ENCODE measurements at regions not wholly inside any gene's neighbourhood (a gene's known extent, or its start where the extent isn't known, plus 50 kb on each side); places are given as distances from the start of the nearest gene placed in this dataset.
A peak's percentile ranks its signal among the peaks of the same experiment; 100 is the strongest.
"Not testable (repeated sequence)": the region's sequence is repeated elsewhere in the genome, so short reads cannot be mapped to it uniquely, and the experiment has no call there.

DNA sequence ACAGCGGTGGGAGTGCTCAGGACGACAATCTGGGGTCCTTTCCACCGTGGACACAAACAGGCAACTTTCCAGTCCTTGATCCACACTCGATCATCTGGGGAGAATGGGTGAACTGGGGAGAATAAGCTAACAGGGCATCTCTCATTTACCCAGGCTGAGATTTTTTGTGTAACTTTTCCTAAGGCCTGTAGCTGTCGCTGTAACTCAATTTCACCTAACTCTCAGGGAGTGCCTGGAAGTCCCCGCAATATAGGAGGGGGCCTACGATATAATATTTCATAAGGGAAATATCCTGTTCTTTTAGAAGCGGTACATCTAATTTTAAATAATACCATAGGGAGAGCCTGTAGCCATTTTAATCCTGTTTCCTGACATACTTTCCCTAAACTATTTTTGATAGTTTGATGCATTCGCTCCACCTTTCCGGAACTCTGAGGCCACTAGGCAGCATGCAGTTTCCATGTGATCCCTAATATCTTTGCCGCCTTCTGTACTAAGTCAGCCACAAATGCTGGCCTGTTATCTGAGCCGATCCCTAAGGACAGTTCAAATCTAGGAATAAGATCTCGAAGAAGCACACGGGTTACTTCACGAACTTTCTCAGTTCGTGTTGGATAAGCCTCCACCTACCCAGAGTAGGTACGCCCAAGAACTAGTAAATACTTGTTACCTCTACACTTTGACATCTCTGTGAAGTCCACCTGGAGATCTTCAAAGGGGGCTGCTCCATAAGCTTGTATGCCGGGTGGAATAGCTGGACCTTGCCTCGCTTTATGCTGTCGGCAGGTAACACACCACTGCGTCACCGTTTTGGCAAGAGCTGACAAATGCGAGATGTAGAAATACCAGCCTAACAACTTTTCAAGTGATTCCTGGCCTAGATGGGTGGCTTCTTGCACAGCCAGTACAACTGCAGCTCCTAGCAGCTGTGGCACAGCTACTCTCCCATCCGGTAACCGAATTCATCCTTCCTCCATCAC lies 155.7 kb downstream of the UNC93B1 start:
- H3K4me1 ChIP-seq (ENCODE audit: control insufficient read depth, insufficient read depth, low read length); H3K9me3 ChIP-seq (ENCODE audit: control insufficient read depth, insufficient read depth, low read length); H3K4me3 ChIP-seq (ENCODE audit: low read depth, low read length); H3K27ac ChIP-seq (ENCODE audit: low read depth, low read length); H3K36me3 ChIP-seq (ENCODE audit: control insufficient read depth, insufficient read depth, low read length); H3K27me3 ChIP-seq (ENCODE audit: control insufficient read depth, insufficient read depth, low read length): not testable (repeated sequence)
- peak in 1 of 6 donors; percentile 13 for DNase-seq (ENCODE audit: low read depth in 4 of 6, low spot score in 6 of 6)
- 97% methylated on average over 8 of the region's 25 CpGs for WGBS (ENCODE audit: insufficient coverage)

DNA sequence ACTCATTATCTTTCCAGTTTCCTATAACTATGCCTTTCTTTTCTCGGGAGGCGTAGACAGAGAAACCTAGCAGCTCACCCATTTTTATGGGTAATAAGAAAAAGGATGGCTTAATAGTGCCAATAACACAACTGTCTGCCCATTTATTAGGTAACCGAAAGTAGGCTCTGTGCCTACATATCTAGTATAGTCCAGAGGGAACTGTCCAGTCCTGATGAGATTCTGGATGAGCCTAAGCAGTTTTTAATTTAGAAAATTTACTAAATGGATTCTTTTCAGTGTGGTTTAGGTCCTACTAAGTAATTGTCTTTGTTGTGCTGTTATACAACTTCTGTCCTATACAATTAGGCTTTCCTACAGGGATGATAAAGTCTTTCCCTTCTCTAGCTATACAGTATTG lies 157.6 kb downstream of the UNC93B1 start:
- H3K27ac ChIP-seq (ENCODE audit: low read depth, low read length); H3K9me3 ChIP-seq (ENCODE audit: control insufficient read depth, insufficient read depth, low read length); H3K36me3 ChIP-seq (ENCODE audit: control insufficient read depth, insufficient read depth, low read length); H3K4me1 ChIP-seq (ENCODE audit: control insufficient read depth, insufficient read depth, low read length); H3K4me3 ChIP-seq (ENCODE audit: low read depth, low read length); H3K27me3 ChIP-seq (ENCODE audit: control insufficient read depth, insufficient read depth, low read length): not testable (repeated sequence)
- DNase-seq (ENCODE audit: low read depth in 4 of 6, low spot score in 6 of 6), result peak in 1 of 6 donors; percentile 2
- no CpG with 5 or more reads among the region's 3 CpGs for WGBS (ENCODE audit: insufficient coverage)

DNA sequence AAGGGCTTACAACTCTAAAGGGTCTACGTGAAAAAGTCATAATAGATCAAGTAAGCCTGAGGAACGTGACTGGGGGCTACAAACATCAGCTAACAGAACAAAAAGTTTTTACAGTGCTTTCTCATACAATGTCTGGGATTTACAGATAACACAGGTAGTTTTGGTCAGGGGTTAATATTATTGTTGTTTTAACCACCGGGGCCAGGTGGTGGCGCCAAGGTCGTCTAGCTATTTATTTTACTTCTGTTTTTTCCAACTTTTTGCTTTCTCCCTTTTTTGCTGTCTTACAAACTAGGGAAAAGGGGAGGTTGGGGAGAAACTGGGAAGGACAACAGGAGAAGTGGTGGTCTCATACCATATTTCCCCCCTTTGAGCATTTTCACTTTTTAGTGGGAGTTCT lies 158.6 kb downstream of the UNC93B1 start:
- not testable (repeated sequence) for H3K9me3 ChIP-seq (ENCODE audit: control insufficient read depth, insufficient read depth, low read length); H3K27me3 ChIP-seq (ENCODE audit: control insufficient read depth, insufficient read depth, low read length); DNase-seq (ENCODE audit: low read depth in 4 of 6, low spot score in 6 of 6); H3K36me3 ChIP-seq (ENCODE audit: control insufficient read depth, insufficient read depth, low read length); H3K4me1 ChIP-seq (ENCODE audit: control insufficient read depth, insufficient read depth, low read length); H3K27ac ChIP-seq (ENCODE audit: low read depth, low read length); H3K4me3 ChIP-seq (ENCODE audit: low read depth, low read length)
- no CpG with 5 or more reads among the region's 5 CpGs for WGBS (ENCODE audit: insufficient coverage)

DNA sequence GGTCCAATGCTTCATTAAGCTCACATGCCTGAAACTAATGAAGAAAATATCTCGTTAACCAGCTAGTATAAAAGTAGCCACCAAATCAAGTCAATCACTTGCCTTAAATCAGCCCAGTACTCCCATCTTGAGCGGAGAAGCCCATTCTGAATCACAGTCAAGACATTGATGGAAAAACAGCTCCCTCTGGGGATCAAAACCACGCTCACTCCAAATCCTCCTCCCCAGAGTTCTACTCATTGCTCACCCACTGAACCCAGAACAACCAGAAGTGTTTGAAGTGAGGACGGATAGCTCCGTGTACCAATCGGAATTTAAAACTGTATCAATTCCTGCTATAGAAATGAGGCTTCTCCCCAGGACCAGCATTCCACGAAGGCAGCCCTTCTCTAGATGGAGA lies 163.3 kb downstream of the UNC93B1 start:
- not testable (repeated sequence) for H3K36me3 ChIP-seq (ENCODE audit: control insufficient read depth, insufficient read depth, low read length); H3K27ac ChIP-seq (ENCODE audit: low read depth, low read length); DNase-seq (ENCODE audit: low read depth in 4 of 6, low spot score in 6 of 6); H3K27me3 ChIP-seq (ENCODE audit: control insufficient read depth, insufficient read depth, low read length); H3K4me1 ChIP-seq (ENCODE audit: control insufficient read depth, insufficient read depth, low read length); H3K4me3 ChIP-seq (ENCODE audit: low read depth, low read length); H3K9me3 ChIP-seq (ENCODE audit: control insufficient read depth, insufficient read depth, low read length)
- WGBS (ENCODE audit: insufficient coverage), result 0% methylated on average over 2 of the region's 7 CpGs

DNA sequence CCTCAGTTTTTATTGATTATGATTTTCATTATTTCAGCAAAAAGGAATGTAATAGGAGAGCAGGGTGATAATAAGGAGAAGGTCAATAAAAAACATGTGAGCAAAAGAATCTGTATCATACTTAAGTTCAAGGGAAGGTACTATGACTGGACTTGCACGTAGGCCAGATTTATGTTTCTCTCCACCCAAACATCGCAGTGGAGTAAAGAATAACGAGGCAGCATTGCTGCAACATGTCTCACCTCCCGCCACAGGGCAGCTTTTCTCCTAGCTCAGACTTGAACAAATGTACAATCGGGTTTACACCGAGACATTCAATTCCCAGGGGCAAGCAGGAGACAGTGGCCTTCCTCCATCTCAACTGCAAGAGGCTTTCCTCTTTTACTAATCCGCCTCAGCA lies 155.7 kb upstream of the ALDH3B2 start:
- not testable (repeated sequence) for H3K9me3 ChIP-seq (ENCODE audit: control insufficient read depth, insufficient read depth, low read length); H3K36me3 ChIP-seq (ENCODE audit: control insufficient read depth, insufficient read depth, low read length); H3K4me3 ChIP-seq (ENCODE audit: low read depth, low read length); H3K27ac ChIP-seq (ENCODE audit: low read depth, low read length); DNase-seq (ENCODE audit: low read depth in 4 of 6, low spot score in 6 of 6); H3K27me3 ChIP-seq (ENCODE audit: control insufficient read depth, insufficient read depth, low read length)
- H3K4me1 ChIP-seq (ENCODE audit: control insufficient read depth, insufficient read depth, low read length), result peaks cover 10% of the 10 kb centered on the region
- no CpG with 5 or more reads among the region's 7 CpGs for WGBS (ENCODE audit: insufficient coverage)

DNA sequence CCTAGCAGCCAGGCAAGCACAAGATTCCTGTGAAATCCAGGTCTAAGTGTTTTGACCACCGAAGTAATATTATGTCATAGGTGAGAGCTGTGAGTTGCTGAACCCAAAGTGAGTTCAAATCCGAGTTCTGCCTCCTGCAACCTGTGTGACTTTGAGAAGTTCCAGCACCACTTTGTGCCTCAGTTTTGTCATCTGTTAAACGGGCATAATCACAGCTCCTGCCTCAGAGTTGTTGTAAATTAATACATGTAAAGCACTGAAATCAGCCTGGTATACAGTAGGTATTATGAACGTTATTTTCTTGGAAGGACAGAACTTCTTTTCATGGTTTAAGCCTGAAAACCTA lies 152.5 kb upstream of the ALDH3B2 start:
- DNase-seq (ENCODE audit: low read depth in 4 of 6, low spot score in 6 of 6); H3K27me3 ChIP-seq (ENCODE audit: control insufficient read depth, insufficient read depth, low read length); H3K36me3 ChIP-seq (ENCODE audit: control insufficient read depth, insufficient read depth, low read length); H3K9me3 ChIP-seq (ENCODE audit: control insufficient read depth, insufficient read depth, low read length); H3K4me3 ChIP-seq (ENCODE audit: low read depth, low read length); H3K27ac ChIP-seq (ENCODE audit: low read depth, low read length): not testable (repeated sequence)
- peaks cover 10% of the 10 kb centered on the region for H3K4me1 ChIP-seq (ENCODE audit: control insufficient read depth, insufficient read depth, low read length)
- WGBS (ENCODE audit: insufficient coverage), result 95% methylated on average over 2 of the region's 4 CpGs

DNA sequence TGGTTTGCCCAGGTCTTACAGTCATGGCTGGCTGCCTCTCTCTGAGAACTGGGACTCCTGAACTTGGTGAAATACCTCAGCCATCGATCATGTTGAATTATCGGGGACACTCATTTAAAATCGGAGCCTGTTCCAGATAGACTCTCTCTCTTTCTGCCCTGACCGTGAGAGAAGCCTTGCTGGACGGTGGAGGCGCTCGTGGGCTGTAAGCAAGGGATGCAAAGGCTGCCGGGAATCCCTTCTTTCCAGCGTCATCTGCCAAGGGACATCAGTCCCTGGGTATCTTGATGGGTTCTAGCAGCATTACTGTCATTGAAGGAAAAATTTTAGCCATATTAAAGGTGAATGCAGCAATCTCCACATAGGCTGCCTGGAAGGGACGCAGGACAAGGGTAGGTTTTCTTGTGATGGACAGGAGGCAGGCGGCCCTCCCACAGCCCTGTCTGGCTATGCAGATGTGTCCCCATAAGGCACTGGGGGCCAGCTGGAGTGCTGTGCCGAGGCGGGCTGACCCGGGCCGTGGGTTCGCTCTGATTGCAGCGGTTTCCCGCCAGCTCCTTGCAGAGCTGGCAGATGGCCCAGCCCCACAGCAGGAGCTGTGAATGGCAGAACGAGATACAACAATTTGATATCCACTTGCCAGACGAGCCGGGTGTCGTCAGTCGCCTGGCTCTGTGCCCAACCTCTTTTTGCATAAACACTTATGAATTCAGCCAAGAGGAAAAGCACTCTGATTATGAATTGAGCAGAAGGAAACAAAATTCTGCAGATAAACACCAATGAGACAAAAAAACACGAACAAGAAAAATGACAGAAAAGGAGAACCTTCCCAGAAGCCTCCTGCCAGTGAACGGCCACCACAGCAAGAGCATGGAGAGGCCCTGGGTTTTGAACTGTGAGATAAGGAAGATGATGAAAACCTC lies 151.9 kb upstream of the ALDH3B2 start:
- 15% methylated on average over 20 of the region's 25 CpGs for WGBS (ENCODE audit: insufficient coverage)
- not testable (repeated sequence) for H3K27me3 ChIP-seq (ENCODE audit: control insufficient read depth, insufficient read depth, low read length); H3K4me3 ChIP-seq (ENCODE audit: low read depth, low read length); H3K36me3 ChIP-seq (ENCODE audit: control insufficient read depth, insufficient read depth, low read length); H3K9me3 ChIP-seq (ENCODE audit: control insufficient read depth, insufficient read depth, low read length)
- Histone ChIP-seq H3K4me1 (ENCODE audit: control insufficient read depth, insufficient read depth, low read length) (peaks cover 10% of the 10 kb centered on the region), H3K27ac (ENCODE audit: low read depth, low read length) (peak overlapping the region; percentile 40)
- DNase-seq (ENCODE audit: low read depth in 4 of 6, low spot score in 6 of 6), result peak in 2 of 6 donors; percentile 88 to 94

DNA sequence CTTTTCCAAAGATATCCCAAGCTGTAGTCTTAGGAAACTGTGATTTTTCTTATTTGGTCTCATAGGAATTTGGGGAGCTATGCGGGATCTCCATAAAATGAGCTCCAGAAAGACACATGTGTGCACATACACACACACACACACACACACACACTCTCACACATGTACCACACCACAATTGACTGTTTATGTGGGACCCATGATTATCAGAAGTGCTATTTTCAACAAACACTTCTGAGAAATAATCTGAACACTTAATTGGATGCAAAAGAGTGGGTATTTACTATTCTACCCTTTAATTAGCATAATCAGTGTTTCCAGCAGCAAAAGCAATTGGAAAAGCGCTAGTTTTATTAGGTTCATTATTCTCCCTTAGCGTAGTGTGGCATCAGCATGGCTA lies 150.4 kb upstream of the ALDH3B2 start:
- 20% methylated on average over 2 of the region's 3 CpGs for WGBS (ENCODE audit: insufficient coverage)
- H3K36me3 ChIP-seq (ENCODE audit: control insufficient read depth, insufficient read depth, low read length); H3K4me3 ChIP-seq (ENCODE audit: low read depth, low read length); H3K27me3 ChIP-seq (ENCODE audit: control insufficient read depth, insufficient read depth, low read length); H3K27ac ChIP-seq (ENCODE audit: low read depth, low read length); H3K9me3 ChIP-seq (ENCODE audit: control insufficient read depth, insufficient read depth, low read length): not testable (repeated sequence)
- DNase-seq (ENCODE audit: low read depth in 4 of 6, low spot score in 6 of 6), result peak in 1 of 6 donors; percentile 69
- H3K4me1 ChIP-seq (ENCODE audit: control insufficient read depth, insufficient read depth, low read length), result peaks cover 10% of the 10 kb centered on the region

DNA sequence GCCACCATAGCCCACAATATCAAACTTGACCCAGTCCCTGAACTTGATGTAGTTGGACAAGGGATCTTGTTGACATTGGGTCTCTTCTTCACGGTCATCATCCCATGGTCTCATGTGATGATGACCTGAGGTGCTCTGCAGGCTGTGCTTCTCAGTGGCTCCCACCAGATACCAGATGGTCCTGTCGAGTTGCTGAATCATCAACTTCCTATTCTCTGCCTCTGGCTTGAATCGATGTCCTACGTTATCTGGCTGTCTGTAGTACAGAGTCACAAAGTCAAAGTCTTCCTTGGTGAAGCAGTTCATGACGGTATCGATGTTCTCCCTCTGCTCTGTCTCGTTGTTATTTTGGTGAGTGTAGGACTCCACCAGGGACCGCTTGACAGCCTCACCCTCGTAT lies 145.7 kb upstream of the ALDH3B2 start:
- Histone ChIP-seq H3K4me3 (ENCODE audit: low read depth, low read length) (no peak overlapping the region), H3K27ac (ENCODE audit: low read depth, low read length) (no peak overlapping the region), H3K36me3 (ENCODE audit: control insufficient read depth, insufficient read depth, low read length) (no peaks in the 10 kb centered on the region), H3K4me1 (ENCODE audit: control insufficient read depth, insufficient read depth, low read length) (no peaks in the 10 kb centered on the region), H3K27me3 (ENCODE audit: control insufficient read depth, insufficient read depth, low read length) (no peaks in the 10 kb centered on the region), H3K9me3 (ENCODE audit: control insufficient read depth, insufficient read depth, low read length) (no peaks in the 10 kb centered on the region)
- WGBS (ENCODE audit: insufficient coverage), result 90% methylated on average over 4 of the region's 9 CpGs
- no peak for DNase-seq (ENCODE audit: low read depth in 4 of 6, low spot score in 6 of 6)

Data from spinal cord (tissue), 9 donors.